ENCODE measurements at regions not wholly inside any gene's neighbourhood (a gene's known extent, or its start where the extent isn't known, plus 50 kb on each side); places are given as distances from the start of the nearest gene placed in this dataset.

- TF ChIP-seq CTCF (conservative IDR thresholded peaks at IDR 0.05; ENCODE audit: low read length) (no peak), EZH2phosphoT487 (IDR thresholded peaks at IDR 0.05; ENCODE audit: borderline replicate concordance) (no peak)
- Histone ChIP-seq H3K36me3 (ENCODE audit: insufficient read depth, low read length) (no peaks in the 10 kb centered on the region), H4K20me1 (ENCODE audit: insufficient read depth, low read length, poor library complexity, severe bottlenecking) (no peaks in the 10 kb centered on the region), H3K4me2 (ENCODE audit: low read depth, low read length, poor library complexity, severe bottlenecking) (no peak overlapping the region), H3F3A (ENCODE audit: low read depth) (no peaks in the 10 kb centered on the region), H3K4me3 (ENCODE audit: low read length, poor library complexity, severe bottlenecking) (no peak overlapping the region), H3K9ac (ENCODE audit: low read depth, low read length, poor library complexity, severe bottlenecking) (no peak overlapping the region), H3K4me1 (ENCODE audit: insufficient read depth, low read length, poor library complexity, severe bottlenecking) (no peaks in the 10 kb centered on the region), H3K9me2 (replicated peaks; ENCODE audit: low read depth, low read length) (no peaks in the 10 kb centered on the region), H2AFZ (ENCODE audit: low read length) (no peak overlapping the region), H3K79me2 (ENCODE audit: insufficient read depth, low read length) (no peaks in the 10 kb centered on the region), H3K27me3 (ENCODE audit: insufficient read depth, low read length, poor library complexity, severe bottlenecking) (no peaks in the 10 kb centered on the region), H3K9me3 (ENCODE audit: insufficient read depth, low read depth, low read length) (no peaks in the 10 kb centered on the region)
Observed at GRCh38 chr2:4412637-4413187, 709.3 kb downstream of the DCDC2C start.

- Histone ChIP-seq H3K4me1 (ENCODE audit: insufficient read depth, low read length, poor library complexity, severe bottlenecking) (no peaks in the 10 kb centered on the region), H3K9me2 (replicated peaks; ENCODE audit: low read depth, low read length) (no peaks in the 10 kb centered on the region), H3F3A (ENCODE audit: low read depth) (no peaks in the 10 kb centered on the region), H3K27me3 (ENCODE audit: insufficient read depth, low read length, poor library complexity, severe bottlenecking) (no peaks in the 10 kb centered on the region), H3K9ac (ENCODE audit: low read depth, low read length, poor library complexity, severe bottlenecking) (no peak overlapping the region), H3K9me3 (ENCODE audit: insufficient read depth, low read depth, low read length) (no peaks in the 10 kb centered on the region), H2AFZ (ENCODE audit: low read length) (no peak overlapping the region), H3K36me3 (ENCODE audit: insufficient read depth, low read length) (no peaks in the 10 kb centered on the region), H3K79me2 (ENCODE audit: insufficient read depth, low read length) (no peaks in the 10 kb centered on the region), H3K4me2 (ENCODE audit: low read depth, low read length, poor library complexity, severe bottlenecking) (no peak overlapping the region), H4K20me1 (ENCODE audit: insufficient read depth, low read length, poor library complexity, severe bottlenecking) (no peaks in the 10 kb centered on the region), H3K4me3 (ENCODE audit: low read length, poor library complexity, severe bottlenecking) (no peak overlapping the region)
- TF ChIP-seq EZH2phosphoT487 (IDR thresholded peaks at IDR 0.05; ENCODE audit: borderline replicate concordance): no peak
- no peak for TF ChIP-seq CTCF (conservative IDR thresholded peaks at IDR 0.05; ENCODE audit: low read length)
Observed at GRCh38 chr2:4415171-4415570, 711.8 kb downstream of the DCDC2C start.

- no peaks in the 10 kb centered on the region for H3K9me2 ChIP-seq (replicated peaks; ENCODE audit: low read depth, low read length)
- H3K79me2 ChIP-seq (ENCODE audit: insufficient read depth, low read length): no peaks in the 10 kb centered on the region
- H3K9ac ChIP-seq (ENCODE audit: low read depth, low read length, poor library complexity, severe bottlenecking): no peak overlapping the region
- H3F3A ChIP-seq (ENCODE audit: low read depth): no peaks in the 10 kb centered on the region
- no peaks in the 10 kb centered on the region for H3K36me3 ChIP-seq (ENCODE audit: insufficient read depth, low read length)
- H3K4me1 ChIP-seq (ENCODE audit: insufficient read depth, low read length, poor library complexity, severe bottlenecking): no peaks in the 10 kb centered on the region
- H2AFZ ChIP-seq (ENCODE audit: low read length): no peak overlapping the region
- TF ChIP-seq CTCF (conservative IDR thresholded peaks at IDR 0.05; ENCODE audit: low read length): no peak
- no peak for TF ChIP-seq EZH2phosphoT487 (IDR thresholded peaks at IDR 0.05; ENCODE audit: borderline replicate concordance)
- no peak overlapping the region for H3K4me2 ChIP-seq (ENCODE audit: low read depth, low read length, poor library complexity, severe bottlenecking)
- no peaks in the 10 kb centered on the region for H3K9me3 ChIP-seq (ENCODE audit: insufficient read depth, low read depth, low read length)
- H4K20me1 ChIP-seq (ENCODE audit: insufficient read depth, low read length, poor library complexity, severe bottlenecking): no peaks in the 10 kb centered on the region
- no peaks in the 10 kb centered on the region for H3K27me3 ChIP-seq (ENCODE audit: insufficient read depth, low read length, poor library complexity, severe bottlenecking)
- H3K4me3 ChIP-seq (ENCODE audit: low read length, poor library complexity, severe bottlenecking): no peak overlapping the region
Observed at GRCh38 chr2:4415810-4416413, 712.5 kb downstream of the DCDC2C start.
